ENCODE measurements at regions not wholly inside any gene's neighbourhood (a gene's known extent, or its start where the extent isn't known, plus 50 kb on each side); places are given as distances from the start of the nearest gene placed in this dataset.

DNA sequence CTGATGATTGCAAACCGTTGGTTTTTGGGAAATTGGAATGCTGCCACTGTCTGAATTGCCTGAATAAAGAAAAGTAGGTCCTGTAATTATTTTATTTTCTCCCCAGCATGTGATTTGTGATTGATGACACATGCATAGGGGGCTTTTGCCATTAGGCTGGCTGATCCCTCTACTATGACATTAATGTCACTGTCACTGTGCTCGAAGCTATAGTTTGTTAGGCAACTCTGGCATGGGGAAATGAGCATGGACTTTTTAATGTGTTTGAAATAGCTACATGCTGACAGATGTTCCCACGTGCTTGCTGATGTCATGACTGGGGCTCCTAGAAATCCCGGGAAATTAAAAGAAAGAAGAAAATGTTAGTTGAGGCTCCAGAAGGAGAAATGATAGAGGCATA is 99.1 kb downstream of the HRH4 start:
- intact Hi-C loops (cut with micrococcal nuclease), result no loop called here

DNA sequence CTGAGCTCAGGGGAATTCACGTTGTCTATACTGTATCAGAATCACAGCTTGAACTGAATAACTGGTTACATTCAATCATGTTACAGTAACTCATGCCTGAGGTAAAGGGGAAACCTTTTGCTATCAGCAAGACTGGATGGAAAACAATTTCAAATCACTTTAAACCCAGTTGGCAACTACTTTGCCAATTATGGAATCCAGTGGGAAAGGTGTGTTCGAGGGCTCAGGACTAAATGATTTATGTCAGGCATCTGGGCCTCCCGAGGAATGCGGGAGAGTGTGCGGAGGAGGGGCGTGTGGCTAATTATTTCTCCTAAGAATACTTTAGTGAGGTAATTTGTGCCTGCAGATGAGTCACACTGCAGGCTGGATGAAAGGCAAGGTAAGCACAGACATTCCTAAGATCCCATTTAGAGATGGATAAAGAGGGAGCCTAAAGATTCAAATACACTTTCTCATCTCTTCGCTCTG is 100.1 kb downstream of the HRH4 start:
- no peak for ATAC-seq
- intact Hi-C loops (cut with micrococcal nuclease), result no loop called here
- no peak for DNase-seq

More for the DNA sequence above, 99.1 kb downstream of the HRH4 start:
- DNase-seq (no peak), ATAC-seq (no peak)

DNA sequence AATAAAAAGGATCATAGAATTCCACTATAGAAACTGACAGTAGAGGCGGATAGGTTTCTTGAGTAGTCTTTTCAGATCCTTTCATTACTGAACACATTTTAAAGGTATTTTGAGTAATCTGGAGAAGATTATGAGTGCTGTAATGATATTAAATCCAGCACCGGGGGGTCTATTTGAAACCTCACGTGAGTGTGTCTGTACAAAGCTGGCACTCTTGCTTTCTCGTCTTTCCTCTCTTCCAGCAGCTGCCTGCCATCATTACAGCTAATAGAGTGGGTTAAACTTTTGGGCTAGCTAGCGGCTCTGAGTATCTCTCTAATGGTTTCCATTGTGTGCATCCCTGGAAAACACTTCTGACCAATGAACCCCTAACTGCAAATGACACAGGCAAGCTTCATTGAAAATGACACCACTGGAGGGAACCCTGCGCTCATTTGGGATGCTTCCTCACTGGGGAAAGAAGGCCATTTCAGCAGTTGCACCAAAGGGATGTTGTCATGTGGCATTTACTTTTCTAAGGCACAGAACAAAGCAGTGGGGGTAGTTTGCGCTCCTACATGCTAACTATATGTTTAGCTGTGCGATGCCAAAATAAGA is 101.0 kb downstream of the HRH4 start:
- intact Hi-C loops (cut with micrococcal nuclease), result no loop called here
- DNase-seq (no peak), ATAC-seq (no peak)

DNA sequence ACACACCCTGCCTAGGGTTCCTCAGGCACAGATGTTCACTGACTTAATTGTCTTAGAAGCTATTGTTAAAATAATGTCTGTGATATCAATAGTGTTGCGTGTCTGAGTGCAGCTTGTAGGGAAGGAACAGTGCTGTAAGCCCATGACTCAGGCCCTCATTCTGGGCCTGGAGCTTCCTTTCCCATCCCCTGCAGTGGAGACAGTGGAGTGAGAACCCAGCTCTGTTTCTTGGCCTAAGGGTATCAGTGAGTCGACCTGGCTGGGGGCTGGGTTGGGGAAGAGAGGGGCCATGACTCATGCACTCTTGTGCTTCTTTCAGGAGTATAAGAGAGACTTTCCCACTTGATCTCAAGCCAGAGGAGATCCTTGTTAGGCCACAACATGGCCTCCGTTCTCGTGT is 106.8 kb downstream of the HRH4 start:
- intact Hi-C loops (cut with micrococcal nuclease), result no loop called here
- no peak for DNase-seq
- ATAC-seq, result no peak

DNA sequence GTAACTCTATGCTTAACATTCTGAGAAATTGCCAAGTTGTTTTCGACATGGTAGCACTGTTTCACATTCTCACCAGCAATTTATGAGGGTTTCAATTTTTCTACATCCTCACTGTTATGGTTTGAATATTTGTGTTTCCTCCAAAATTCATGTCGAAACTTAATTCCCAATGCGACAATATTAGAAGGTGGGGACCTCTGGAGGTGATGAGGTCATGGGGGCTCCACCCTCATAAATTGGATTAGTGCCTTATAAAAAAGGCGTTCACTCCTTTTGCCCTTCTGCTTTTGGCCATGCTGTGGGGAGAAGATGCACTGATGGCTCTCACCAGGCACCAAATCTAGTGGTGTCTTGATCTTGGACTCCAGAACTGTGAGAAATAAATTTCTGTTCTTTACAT is 110.3 kb downstream of the HRH4 start:
- ATAC-seq (peak; percentile 45), DNase-seq (no peak)
- intact Hi-C loops (cut with micrococcal nuclease), result no loop called here

DNA sequence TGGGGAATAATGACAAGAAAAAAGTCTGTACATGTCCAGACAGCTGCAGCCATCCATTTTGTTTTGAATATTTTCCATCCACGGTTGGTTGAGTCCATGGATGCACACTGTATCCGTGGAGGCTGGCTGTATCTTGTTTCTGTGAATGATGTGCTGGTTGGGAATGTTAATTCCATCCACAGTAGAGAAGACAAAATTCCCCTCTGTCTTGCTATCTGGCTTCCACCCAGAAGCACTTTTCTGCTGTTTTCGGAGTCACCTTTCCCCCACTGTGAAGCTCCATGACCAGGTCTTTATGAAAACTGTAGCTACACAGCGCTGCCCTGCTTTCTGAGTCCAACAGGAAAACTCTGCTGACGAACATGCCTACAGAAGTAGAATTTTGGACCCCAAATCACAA is 122.3 kb downstream of the HRH4 start:
- ATAC-seq, result no peak
- intact Hi-C loops (cut with micrococcal nuclease), result no loop called here
- no peak for DNase-seq

DNA sequence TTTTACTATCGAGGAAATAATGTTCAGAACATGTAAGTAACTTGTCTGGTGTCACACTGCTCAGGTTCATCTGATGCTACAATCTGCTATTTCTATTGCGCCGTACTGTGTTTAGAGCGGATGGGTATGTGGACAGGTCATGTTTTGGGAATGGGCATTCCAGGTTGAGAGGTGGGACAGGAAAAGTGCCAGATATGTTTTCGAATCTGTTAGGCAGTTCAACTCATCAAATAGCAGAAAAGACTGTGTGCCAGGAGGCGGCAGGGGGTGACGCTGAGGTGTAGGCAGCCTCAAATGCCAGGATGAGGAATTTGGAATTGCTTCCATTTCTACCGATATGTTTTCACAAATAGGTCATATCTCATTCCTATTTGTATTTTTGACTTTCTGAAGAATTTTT is 123.8 kb downstream of the HRH4 start:
- ATAC-seq (no peak), DNase-seq (no peak)
- intact Hi-C loops (cut with micrococcal nuclease), result no loop called here

DNA sequence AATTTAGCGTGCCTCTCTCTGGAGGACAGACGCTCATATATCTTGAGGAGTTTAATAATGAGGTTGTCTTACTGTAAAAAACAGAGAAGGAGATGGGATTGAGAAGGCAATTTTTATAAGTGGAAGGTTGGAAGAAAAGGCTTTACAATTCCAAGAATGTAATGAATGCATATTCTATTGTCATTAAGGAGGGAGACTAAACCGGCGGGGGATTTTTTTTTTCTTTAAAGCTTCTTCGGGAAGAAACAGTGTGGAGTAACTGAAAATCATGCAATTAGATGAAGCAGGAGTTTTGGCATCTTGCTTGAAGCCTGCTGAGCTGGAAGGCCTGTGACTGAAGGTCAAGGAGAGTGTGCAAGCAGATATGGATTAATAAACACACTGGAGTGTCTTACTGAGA is 124.4 kb downstream of the HRH4 start:
- DNase-seq (no peak), ATAC-seq (no peak)
- intact Hi-C loops (cut with micrococcal nuclease), result no loop called here

DNA sequence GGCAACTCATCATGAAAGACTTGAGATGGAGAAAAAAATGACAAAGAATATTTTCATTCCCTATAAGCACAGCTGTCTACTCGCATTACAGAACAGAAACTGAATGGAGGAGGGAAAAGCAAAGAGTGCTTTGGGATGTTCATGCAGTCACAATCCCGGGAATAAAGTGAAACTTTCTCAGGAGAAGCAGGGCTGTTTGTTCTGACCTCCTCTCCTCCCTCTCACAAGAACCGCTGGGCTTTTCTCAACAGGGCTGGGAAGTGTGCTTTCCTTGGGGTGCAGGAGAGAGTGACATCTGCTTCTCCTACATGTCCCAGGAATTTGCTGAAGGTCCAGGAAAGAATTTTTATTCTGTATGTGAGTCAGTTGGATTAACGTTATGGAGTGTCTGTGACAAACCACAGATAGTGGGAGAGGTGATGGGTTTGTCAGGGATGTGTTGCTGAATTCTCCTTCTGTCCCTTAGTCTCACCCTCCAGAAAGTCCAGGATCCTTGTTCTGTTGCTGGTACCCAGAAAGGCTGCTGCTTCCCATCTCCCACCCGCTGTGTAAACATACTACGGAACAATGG is 125.6 kb downstream of the HRH4 start:
- DNase-seq (no peak), ATAC-seq (no peak)
- intact Hi-C loops (cut with micrococcal nuclease), result no loop called here

DNA sequence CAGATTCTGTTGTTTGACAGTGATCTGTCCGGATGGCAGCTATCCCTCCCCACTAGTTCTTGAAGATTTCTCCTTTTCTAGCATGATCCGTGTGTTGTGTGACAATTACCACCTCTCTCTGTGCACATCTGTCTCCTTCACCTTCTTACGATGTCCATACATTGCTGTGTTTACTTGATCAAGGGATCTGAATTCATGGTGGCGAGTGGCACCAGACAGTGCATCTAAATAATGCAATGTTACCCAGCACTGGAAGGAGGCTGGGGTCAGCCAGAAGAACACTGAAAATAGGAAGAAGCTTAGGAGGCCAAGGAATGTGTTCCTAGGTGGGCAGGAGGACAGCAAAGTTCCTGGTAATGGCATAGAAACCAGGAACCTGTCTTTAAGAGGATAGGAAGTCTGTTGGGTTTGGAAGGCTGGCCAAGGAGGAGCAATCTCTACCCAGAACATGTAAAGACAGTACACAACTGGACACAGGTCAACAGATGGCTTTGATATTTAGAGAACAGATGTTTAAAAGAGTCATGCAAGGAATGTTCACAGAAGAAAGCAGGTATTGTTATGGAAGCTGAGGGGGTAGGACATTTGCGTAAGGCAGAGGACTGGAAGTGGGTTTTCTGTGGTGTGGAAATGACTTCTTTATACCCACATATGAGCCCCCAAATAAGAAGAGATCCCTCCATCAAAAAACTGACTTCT is 126.4 kb downstream of the HRH4 start:
- DNase-seq, result no peak
- intact Hi-C loops (cut with micrococcal nuclease), result no loop called here
- no peak for ATAC-seq

DNA sequence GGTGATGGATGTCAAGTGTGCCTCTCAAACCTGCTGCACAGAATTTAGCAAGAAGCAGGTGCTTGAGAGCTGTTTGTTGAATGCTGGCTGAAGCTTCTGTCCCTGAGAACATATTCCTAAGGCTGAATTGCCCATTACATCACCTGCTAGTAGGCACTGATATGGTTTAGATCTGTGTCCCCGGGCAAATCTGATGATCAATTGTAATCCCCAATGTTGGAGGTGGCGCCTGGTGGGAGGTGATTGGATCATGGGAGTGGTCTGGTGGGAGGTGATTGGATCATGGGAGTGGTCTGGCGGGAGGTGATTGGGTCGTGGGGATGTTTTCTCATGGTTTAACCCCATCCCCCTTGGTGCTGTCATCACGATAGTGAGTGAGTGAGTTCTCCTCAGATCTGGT is 128.0 kb downstream of the HRH4 start:
- ATAC-seq (no peak), DNase-seq (no peak)
- intact Hi-C loops (cut with micrococcal nuclease), result no loop called here

DNA sequence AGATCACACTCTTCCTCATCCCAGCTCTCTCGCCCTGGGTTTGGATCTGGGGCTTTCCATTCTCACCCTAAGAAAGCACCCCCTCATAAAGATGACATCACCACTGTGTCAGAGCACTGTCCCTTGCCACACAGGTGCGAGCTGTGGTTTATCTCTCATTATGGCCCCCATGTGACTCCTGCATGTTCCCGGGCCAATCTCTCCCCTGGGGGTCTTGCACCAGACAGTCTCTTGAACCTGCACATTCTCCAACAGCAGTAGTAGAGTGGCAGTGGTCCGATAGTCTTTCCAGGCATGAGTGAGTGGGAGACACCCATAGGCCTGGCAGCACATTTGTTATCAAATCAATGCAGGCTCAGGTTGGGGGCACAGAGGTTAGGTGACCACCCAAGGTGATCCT is 130.5 kb downstream of the HRH4 start:
- intact Hi-C loops (cut with micrococcal nuclease), result no loop called here
- no peak for ATAC-seq
- no peak for DNase-seq

DNA sequence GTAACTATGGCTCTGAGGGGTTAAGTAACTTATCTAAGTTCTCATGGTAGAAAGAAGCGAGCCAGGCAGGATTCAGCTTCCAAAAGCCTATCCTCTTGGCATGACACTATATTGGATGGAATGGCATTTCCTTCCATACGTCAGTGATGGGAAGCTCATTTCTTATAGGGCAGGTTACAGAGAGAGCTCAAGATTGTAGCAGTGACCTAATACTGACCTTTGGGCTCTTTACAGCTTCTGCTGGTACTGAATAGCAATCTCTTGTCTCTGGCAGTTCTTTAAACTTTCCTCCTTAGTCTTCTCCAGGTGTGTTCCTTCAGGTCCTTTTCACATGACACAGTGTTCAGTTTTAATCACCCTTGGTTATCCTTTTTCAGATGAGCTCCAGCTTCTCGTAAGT is 133.0 kb downstream of the HRH4 start:
- intact Hi-C loops (cut with micrococcal nuclease), result no loop called here
- ATAC-seq, result no peak

DNA sequence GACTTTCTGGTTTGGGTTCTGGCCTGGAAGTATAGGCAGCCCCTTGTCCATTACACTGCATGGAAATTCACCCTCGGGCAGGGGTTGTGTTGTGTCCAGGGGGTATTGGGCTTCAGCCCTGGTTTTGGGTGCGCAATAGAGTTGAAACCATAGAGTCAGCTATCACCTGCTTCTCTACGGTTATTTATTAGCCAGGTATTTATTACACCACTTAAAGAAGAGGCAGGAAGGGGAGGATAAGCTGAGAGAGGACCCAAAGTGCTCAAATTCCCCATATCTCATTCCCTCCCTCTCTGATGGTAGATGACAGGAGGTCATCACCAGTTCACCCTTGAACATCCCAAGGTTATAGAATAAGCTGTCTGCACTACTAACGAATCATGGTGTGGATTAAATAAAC is 133.4 kb downstream of the HRH4 start:
- DNase-seq (no peak), ATAC-seq (no peak)
- intact Hi-C loops (cut with micrococcal nuclease), result no loop called here

More for the DNA sequence above, 133.0 kb downstream of the HRH4 start:
- DNase-seq, result no peak

DNA sequence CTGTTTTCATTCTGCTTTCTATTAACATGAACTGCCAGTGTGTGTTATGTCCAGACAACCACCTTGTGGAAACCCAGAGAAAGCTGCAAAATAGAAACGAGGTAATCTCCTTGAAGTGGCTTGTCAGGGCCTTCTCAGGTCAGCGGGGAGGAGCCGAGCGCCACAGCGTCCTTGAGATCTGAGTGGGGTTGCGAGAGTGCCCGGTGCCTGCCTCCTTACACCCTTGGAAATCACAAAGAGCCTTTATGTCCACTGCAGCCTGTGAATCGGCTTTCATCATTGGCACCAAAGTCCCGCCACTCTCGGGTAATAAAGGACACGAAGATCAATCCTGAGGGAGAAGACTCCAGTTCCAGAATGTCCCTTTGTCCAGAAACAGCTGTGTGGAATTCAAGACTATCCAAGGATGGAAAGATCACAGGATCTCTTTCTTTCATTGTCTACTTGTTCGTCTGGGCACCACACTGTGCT is 135.2 kb downstream of the HRH4 start:
- intact Hi-C loops (cut with micrococcal nuclease), result no loop called here
- no peak for ATAC-seq
- no peak for DNase-seq

DNA sequence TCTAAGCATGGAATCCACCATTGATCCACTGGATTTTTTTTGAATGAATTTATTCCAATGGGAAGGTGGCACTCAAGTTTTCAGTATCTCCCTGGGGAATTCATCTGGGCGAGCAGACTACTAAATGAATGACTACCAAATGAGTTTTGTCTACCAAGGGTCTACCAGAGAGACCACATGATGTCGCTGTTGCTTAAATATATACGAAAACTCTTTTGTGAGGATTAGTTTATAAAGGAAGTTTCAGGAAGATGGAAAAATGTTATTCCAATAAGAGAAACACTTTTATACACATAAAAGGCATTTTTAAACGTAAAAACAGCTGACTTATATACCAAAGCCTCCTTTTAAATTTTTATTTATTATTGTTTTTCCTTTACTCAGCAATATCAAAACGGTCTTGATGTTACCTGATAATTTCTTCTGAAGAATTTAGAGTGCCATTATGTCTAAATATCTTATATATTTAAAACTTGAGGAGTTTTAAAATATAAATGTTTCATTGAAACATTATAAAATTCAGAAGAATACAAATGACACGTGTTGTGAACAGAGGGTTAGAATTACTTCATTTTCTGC is 139.7 kb downstream of the HRH4 start:
- no peak for DNase-seq
- intact Hi-C loops (cut with micrococcal nuclease), result loop anchor here (5.0 kb wide), 1 partner anchor 127 kb away; no protein-coding TSS in a partner anchor
- peak; percentile 23 for ATAC-seq

DNA sequence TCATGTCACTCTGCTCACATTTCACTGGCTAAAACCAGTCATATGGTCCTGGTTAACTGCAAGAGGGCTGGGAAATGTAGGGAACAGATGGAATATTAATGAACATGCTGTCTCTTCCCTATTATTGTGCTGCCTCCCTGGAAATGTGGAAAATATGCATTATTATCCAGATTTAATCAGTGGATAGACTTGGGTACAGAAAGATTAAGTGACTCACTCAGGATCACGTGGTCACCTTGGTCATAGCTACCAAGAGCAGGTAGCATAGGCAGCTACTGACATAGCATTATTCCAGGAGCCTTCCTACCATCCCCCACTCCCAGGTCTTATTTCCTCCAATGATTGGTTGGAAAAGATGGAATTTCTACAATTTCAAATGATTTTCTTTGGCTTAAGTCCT is 141.1 kb downstream of the HRH4 start:
- no peak for DNase-seq
- intact Hi-C loops (cut with micrococcal nuclease), result loop anchor here (5.0 kb wide), 1 partner anchor 126 kb away; no protein-coding TSS in a partner anchor
- ATAC-seq, result no peak

DNA sequence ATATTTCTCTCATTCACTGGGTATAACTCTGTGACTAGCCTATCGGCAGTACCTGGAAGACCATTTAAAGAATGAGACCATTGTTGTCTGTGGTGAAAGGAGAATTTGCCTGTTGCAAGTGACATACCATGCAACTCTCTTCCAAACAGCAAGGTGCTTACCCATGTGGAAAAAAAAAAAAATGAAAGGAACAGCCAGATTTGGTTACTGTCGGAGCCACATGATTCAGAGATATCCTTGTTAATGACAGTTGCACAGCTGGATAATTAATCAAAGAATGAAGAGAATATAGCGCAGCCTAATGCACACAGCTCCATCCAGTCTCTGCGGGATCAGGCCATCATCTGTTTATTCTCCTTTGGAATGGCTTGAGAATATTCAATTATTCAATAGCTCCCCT is 141.8 kb downstream of the HRH4 start:
- DNase-seq, result no peak
- no peak for ATAC-seq
- intact Hi-C loops (cut with micrococcal nuclease), result loop anchor here (5.0 kb wide), 1 partner anchor 125 kb away; no protein-coding TSS in a partner anchor

DNA sequence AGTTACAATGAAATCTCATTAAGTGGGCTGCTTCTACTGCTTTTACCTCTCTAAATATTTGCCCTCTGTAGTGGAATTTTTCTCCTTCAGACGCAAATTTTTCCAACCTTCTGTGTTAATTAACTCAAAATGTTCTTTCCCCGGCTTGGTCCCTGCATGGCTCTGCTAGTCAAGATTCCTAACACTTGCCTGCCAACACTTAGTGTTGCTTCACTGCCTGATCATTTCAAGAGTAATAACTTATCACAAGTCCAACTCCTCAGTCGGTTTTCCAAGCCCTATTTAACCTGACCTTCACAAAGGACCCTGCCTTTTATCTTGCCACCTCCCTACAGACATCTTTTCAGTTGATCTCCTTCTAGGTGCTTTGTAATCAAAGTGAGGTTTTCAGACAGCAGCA is 142.7 kb downstream of the HRH4 start:
- DNase-seq, result no peak
- intact Hi-C loops (cut with micrococcal nuclease), result loop anchor here (5.0 kb wide), 1 partner anchor 124 kb away; no protein-coding TSS in a partner anchor
- ATAC-seq, result no peak

DNA sequence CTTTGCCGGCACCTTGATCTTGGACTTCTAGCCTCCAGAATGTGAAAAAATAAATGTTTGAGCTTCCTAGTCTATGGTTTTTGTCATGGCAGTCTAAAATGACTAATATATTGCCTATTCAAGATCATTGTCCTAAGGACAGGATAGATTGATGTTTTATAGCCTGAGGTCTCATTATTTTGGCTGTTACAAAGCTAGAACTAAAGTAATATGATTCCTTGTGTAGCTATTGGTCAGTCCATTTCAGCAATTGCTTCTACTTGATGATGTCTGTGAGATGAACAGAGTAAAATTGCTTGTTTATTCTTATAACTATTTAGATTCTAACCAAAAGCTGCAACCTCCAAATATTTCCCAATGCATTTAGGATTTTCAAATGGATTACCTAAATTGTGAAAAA is 145.0 kb downstream of the HRH4 start:
- ATAC-seq (no peak), DNase-seq (no peak)
- intact Hi-C loops (cut with micrococcal nuclease), result no loop called here

Measured in left ventricle myocardium superior (tissue), 1 donor.